Peyer's patch (tissue), 4 donors: ENCODE measurements at regions not wholly inside any gene's neighbourhood (a gene's known extent, or its start where the extent isn't known, plus 50 kb on each side); places are given as distances from the start of the nearest gene placed in this dataset.

Source experiments
- DNase-seq, 3 donors: peaks; one replicate each; pipeline ENCODE4 v3.0.0-alpha.2; 2017 to 2019
- H3K27ac ChIP-seq, 4 donors: fragments of 200-600 bp; sonication (generic); one replicate each; pipeline ENCODE4 v1.5.1; 2016 to 2019
- H3K27me3 ChIP-seq, 2 donors: fragments of 200-600 bp; sonication (generic); one replicate each; pipeline ENCODE4 v1.5.1; 2019
- H3K36me3 ChIP-seq, 3 donors: fragments of 200-600 bp; sonication (generic); one replicate each; pipeline ENCODE4 v1.5.1; 2016 to 2019
- H3K4me1 ChIP-seq, 4 donors: fragments of 200-600 bp; sonication (generic); one replicate each; pipeline ENCODE4 v1.5.1; 2016 to 2019
- H3K4me3 ChIP-seq, 4 donors: fragments of 200-600 bp; sonication (generic); 1 replicate in 3 of 4; 2 replicates in 1 of 4; pipeline ENCODE4 v1.5.1; 2016 to 2019; ENCODE audit warnings: mild to moderate bottlenecking in 1 of 4
- H3K9me3 ChIP-seq, 4 donors: fragments of 200-600 bp; sonication (generic); one replicate each; pipeline ENCODE4 v1.5.1; 2016 to 2019; ENCODE audit warnings: mild to moderate bottlenecking in 1 of 4
- CTCF ChIP-seq, 6 experiments: fragments of 450-650 bp in 4 of 6; fragments of 200-600 bp in 2 of 6; sonication (generic) in 1 of 6; IDR thresholded peaks; one replicate each; pipeline ENCODE4 v1.5.1; 2017 to 2019; ENCODE audit warnings: antibody characterized with exemption in 6 of 6, mild to moderate bottlenecking in 3 of 6, moderate library complexity in 1 of 6
- POLR2A ChIP-seq, 2 donors: fragments of 450-650 bp; IDR thresholded peaks; one replicate each; pipeline ENCODE4 v1.5.1; 2017; ENCODE audit warnings: antibody characterized with exemption in 2 of 2, mild to moderate bottlenecking in 2 of 2, moderate library complexity in 2 of 2

GRCh38 chr4:181823645-181824044 lies 419.6 kb upstream of the TENM3 start:
- Histone ChIP-seq H3K9me3 (no peaks in the 10 kb centered on the region), H3K27me3 (no peaks in the 10 kb centered on the region), H3K4me3 (no peak overlapping the region), H3K4me1 (no peaks in the 10 kb centered on the region), H3K27ac (no peak overlapping the region), H3K36me3 (no peaks in the 10 kb centered on the region)
- no peak for DNase-seq
- TF ChIP-seq CTCF (IDR thresholded peaks at IDR 0.05) (no peak), POLR2A (IDR thresholded peaks at IDR 0.05) (no peak)

GRCh38 chr4:181825564-181825963 lies 417.6 kb upstream of the TENM3 start:
- no peaks in the 10 kb centered on the region for H3K9me3 ChIP-seq
- no peaks in the 10 kb centered on the region for H3K27me3 ChIP-seq
- H3K4me3 ChIP-seq: no peak overlapping the region
- DNase-seq: no peak
- H3K36me3 ChIP-seq: no peaks in the 10 kb centered on the region
- H3K27ac ChIP-seq: no peak overlapping the region
- TF ChIP-seq CTCF (IDR thresholded peaks at IDR 0.05) (no peak), POLR2A (IDR thresholded peaks at IDR 0.05) (no peak)
- H3K4me1 ChIP-seq: no peaks in the 10 kb centered on the region

- TF ChIP-seq CTCF (IDR thresholded peaks at IDR 0.05) (no peak), POLR2A (IDR thresholded peaks at IDR 0.05) (no peak)
- Histone ChIP-seq H3K9me3 (no peaks in the 10 kb centered on the region), H3K4me1 (no peaks in the 10 kb centered on the region), H3K4me3 (no peak overlapping the region), H3K27ac (no peak overlapping the region), H3K36me3 (no peaks in the 10 kb centered on the region), H3K27me3 (no peaks in the 10 kb centered on the region)
- no peak for DNase-seq
Measured at GRCh38 chr4:181827246-181827645, 416.0 kb upstream of the TENM3 start.

- H3K36me3 ChIP-seq: no peaks in the 10 kb centered on the region
- no peaks in the 10 kb centered on the region for H3K9me3 ChIP-seq
- no peaks in the 10 kb centered on the region for H3K27me3 ChIP-seq
- no peak for DNase-seq
- no peak overlapping the region for H3K4me3 ChIP-seq
- H3K4me1 ChIP-seq: no peaks in the 10 kb centered on the region
- TF ChIP-seq CTCF (IDR thresholded peaks at IDR 0.05) (no peak), POLR2A (IDR thresholded peaks at IDR 0.05) (no peak)
- no peak overlapping the region for H3K27ac ChIP-seq
Measured at GRCh38 chr4:181830404-181831035, 412.7 kb upstream of the TENM3 start.

- H3K4me1 ChIP-seq: no peaks in the 10 kb centered on the region
- no peak overlapping the region for H3K27ac ChIP-seq
- no peaks in the 10 kb centered on the region for H3K27me3 ChIP-seq
- H3K4me3 ChIP-seq: no peak overlapping the region
- no peaks in the 10 kb centered on the region for H3K36me3 ChIP-seq
- DNase-seq: no peak
- no peak for TF ChIP-seq CTCF (IDR thresholded peaks at IDR 0.05)
- no peak for TF ChIP-seq POLR2A (IDR thresholded peaks at IDR 0.05)
- H3K9me3 ChIP-seq: no peaks in the 10 kb centered on the region
Measured at GRCh38 chr4:181834071-181834470, 409.1 kb upstream of the TENM3 start.

- H3K27me3 ChIP-seq: no peaks in the 10 kb centered on the region
- TF ChIP-seq CTCF (IDR thresholded peaks at IDR 0.05) (no peak), POLR2A (IDR thresholded peaks at IDR 0.05) (no peak)
- H3K4me3 ChIP-seq: no peak overlapping the region
- H3K4me1 ChIP-seq: no peaks in the 10 kb centered on the region
- H3K27ac ChIP-seq: no peak overlapping the region
- DNase-seq: no peak
- no peaks in the 10 kb centered on the region for H3K36me3 ChIP-seq
- H3K9me3 ChIP-seq: no peaks in the 10 kb centered on the region
Measured at GRCh38 chr4:181835348-181835747, 407.9 kb upstream of the TENM3 start.
